Choroid plexus epithelial cell (primary cell): ENCODE measurements at regions not wholly inside any gene's neighbourhood (a gene's known extent, or its start where the extent isn't known, plus 50 kb on each side); places are given as distances from the start of the nearest gene placed in this dataset.

Experiments
- DNase-seq: peaks from one replicate; pipeline ENCODE4 v3.0.0-alpha.2; 2010; ENCODE audit warnings: low read depth
- H3K4me3 ChIP-seq: 2 replicates; pipeline ENCODE4 v1.5.1; 2011; ENCODE audit warnings: low read depth, mild to moderate bottlenecking, control low read depth, low read length, moderate library complexity
- CTCF ChIP-seq: conservative IDR thresholded peaks from 2 replicates; pipeline ENCODE4 v1.5.1; 2011; ENCODE audit warnings: low read depth, mild to moderate bottlenecking, control low read depth, inconsistent platforms, low read length, moderate library complexity

GRCh38 chr12:124478985-124479645 lies 88.3 kb downstream of the NCOR2 start:
- H3K4me3 ChIP-seq: no peak overlapping the region
- TF ChIP-seq CTCF: no peak
- no peak for DNase-seq

GRCh38 chr12:124478416-124478815 lies 89.0 kb downstream of the NCOR2 start:
- no peak overlapping the region for H3K4me3 ChIP-seq
- DNase-seq: no peak
- no peak for TF ChIP-seq CTCF

GRCh38 chr12:124477107-124477915 lies 90.1 kb downstream of the NCOR2 start:
- H3K4me3 ChIP-seq: no peak overlapping the region
- TF ChIP-seq CTCF: no peak
- DNase-seq: no peak

GRCh38 chr12:124476011-124476400 lies 91.4 kb downstream of the NCOR2 start:
- DNase-seq: no peak
- no peak overlapping the region for H3K4me3 ChIP-seq
- TF ChIP-seq CTCF: no peak

- TF ChIP-seq CTCF: no peak
- H3K4me3 ChIP-seq: no peak overlapping the region
- no peak for DNase-seq
These were observed 92.0 kb downstream of the NCOR2 start for GRCh38 chr12:124475295-124476010.

- no peak for TF ChIP-seq CTCF
- H3K4me3 ChIP-seq: no peak overlapping the region
- no peak for DNase-seq
These were observed 92.7 kb downstream of the NCOR2 start for GRCh38 chr12:124474709-124475108.
